ENCODE measurements at regions not wholly inside any gene's neighbourhood (a gene's known extent, or its start where the extent isn't known, plus 50 kb on each side); places are given as distances from the start of the nearest gene placed in this dataset.

GRCh38 chr9:113687680-113688371 lies 188.3 kb upstream of the ZNF618 start:
- H3K4me1 ChIP-seq (ENCODE audit: insufficient read depth, poor library complexity, severe bottlenecking): no peaks in the 10 kb centered on the region
- peaks cover 19% of the 10 kb centered on the region for H3K27me3 ChIP-seq (ENCODE audit: insufficient read depth, poor library complexity, severe bottlenecking)
- H3K9me3 ChIP-seq (ENCODE audit: severe bottlenecking): no peaks in the 10 kb centered on the region
- no peak overlapping the region for H3K27ac ChIP-seq (ENCODE audit: poor library complexity, severe bottlenecking)
- no peak for TF ChIP-seq CTCF (IDR thresholded peaks at IDR 0.05; ENCODE audit: poor library complexity, severe bottlenecking)
- no peak for DNase-seq (ENCODE audit: low spot score)
- no peaks in the 10 kb centered on the region for H3K36me3 ChIP-seq (ENCODE audit: low read depth)
- H3K4me3 ChIP-seq (ENCODE audit: severe bottlenecking): no peak overlapping the region
- ATAC-seq (ENCODE audit: low read depth): no peak

GRCh38 chr9:113690055-113690740 lies 185.9 kb upstream of the ZNF618 start:
- Histone ChIP-seq H3K27ac (ENCODE audit: poor library complexity, severe bottlenecking) (no peak overlapping the region), H3K27me3 (ENCODE audit: insufficient read depth, poor library complexity, severe bottlenecking) (peaks cover 19% of the 10 kb centered on the region), H3K4me1 (ENCODE audit: insufficient read depth, poor library complexity, severe bottlenecking) (no peaks in the 10 kb centered on the region), H3K9me3 (ENCODE audit: severe bottlenecking) (no peaks in the 10 kb centered on the region), H3K4me3 (ENCODE audit: severe bottlenecking) (no peak overlapping the region), H3K36me3 (ENCODE audit: low read depth) (no peaks in the 10 kb centered on the region)
- no peak for TF ChIP-seq CTCF (IDR thresholded peaks at IDR 0.05; ENCODE audit: poor library complexity, severe bottlenecking)
- no peak for DNase-seq (ENCODE audit: low spot score)
- no peak for ATAC-seq (ENCODE audit: low read depth)

GRCh38 chr9:113692256-113692655 lies 183.9 kb upstream of the ZNF618 start:
- no peak for ATAC-seq (ENCODE audit: low read depth)
- Histone ChIP-seq H3K27ac (ENCODE audit: poor library complexity, severe bottlenecking) (no peak overlapping the region), H3K27me3 (ENCODE audit: insufficient read depth, poor library complexity, severe bottlenecking) (peaks cover 15% of the 10 kb centered on the region), H3K9me3 (ENCODE audit: severe bottlenecking) (no peaks in the 10 kb centered on the region), H3K4me3 (ENCODE audit: severe bottlenecking) (no peak overlapping the region), H3K4me1 (ENCODE audit: insufficient read depth, poor library complexity, severe bottlenecking) (no peaks in the 10 kb centered on the region), H3K36me3 (ENCODE audit: low read depth) (no peaks in the 10 kb centered on the region)
- no peak for DNase-seq (ENCODE audit: low spot score)
- no peak for TF ChIP-seq CTCF (IDR thresholded peaks at IDR 0.05; ENCODE audit: poor library complexity, severe bottlenecking)

GRCh38 chr9:113694912-113695311 lies 181.2 kb upstream of the ZNF618 start:
- DNase-seq (ENCODE audit: low spot score) (no peak), ATAC-seq (ENCODE audit: low read depth) (no peak)
- no peak for TF ChIP-seq CTCF (IDR thresholded peaks at IDR 0.05; ENCODE audit: poor library complexity, severe bottlenecking)
- H3K4me3 ChIP-seq (ENCODE audit: severe bottlenecking): no peak overlapping the region
- no peaks in the 10 kb centered on the region for H3K36me3 ChIP-seq (ENCODE audit: low read depth)
- no peaks in the 10 kb centered on the region for H3K27me3 ChIP-seq (ENCODE audit: insufficient read depth, poor library complexity, severe bottlenecking)
- no peaks in the 10 kb centered on the region for H3K9me3 ChIP-seq (ENCODE audit: severe bottlenecking)
- H3K4me1 ChIP-seq (ENCODE audit: insufficient read depth, poor library complexity, severe bottlenecking): no peaks in the 10 kb centered on the region
- no peak overlapping the region for H3K27ac ChIP-seq (ENCODE audit: poor library complexity, severe bottlenecking)

- Histone ChIP-seq H3K27me3 (ENCODE audit: insufficient read depth, poor library complexity, severe bottlenecking) (no peaks in the 10 kb centered on the region), H3K9me3 (ENCODE audit: severe bottlenecking) (no peaks in the 10 kb centered on the region), H3K36me3 (ENCODE audit: low read depth) (no peaks in the 10 kb centered on the region), H3K4me3 (ENCODE audit: severe bottlenecking) (no peak overlapping the region), H3K4me1 (ENCODE audit: insufficient read depth, poor library complexity, severe bottlenecking) (no peaks in the 10 kb centered on the region), H3K27ac (ENCODE audit: poor library complexity, severe bottlenecking) (no peak overlapping the region)
- no peak for ATAC-seq (ENCODE audit: low read depth)
- no peak for TF ChIP-seq CTCF (IDR thresholded peaks at IDR 0.05; ENCODE audit: poor library complexity, severe bottlenecking)
- no peak for DNase-seq (ENCODE audit: low spot score)
These were observed 180.7 kb upstream of the ZNF618 start for GRCh38 chr9:113695440-113695851.
